SJCRH30 (cell line): ENCODE measurements at regions not wholly inside any gene's neighbourhood (a gene's known extent, or its start where the extent isn't known, plus 50 kb on each side); places are given as distances from the start of the nearest gene placed in this dataset.
"Not testable (repeated sequence)": the region's sequence is repeated elsewhere in the genome, so short reads cannot be mapped to it uniquely, and the experiment has no call there.

Experiments
- DNase-seq, 2 experiments: peaks; one replicate each; pipeline ENCODE4 v3.0.0-alpha.2; 2015 to 2020
- H3K27ac ChIP-seq: fragments of 250-450 bp; sonication (Bioruptor Pico); 2 replicates; pipeline ENCODE4 v1.5.1; 2020; ENCODE audit warnings: mild to moderate bottlenecking, moderate library complexity
- H3K27me3 ChIP-seq: fragments of 250-450 bp; sonication (Bioruptor Pico); 2 replicates; pipeline ENCODE4 v1.5.1; 2020; ENCODE audit warnings: mild to moderate bottlenecking, moderate library complexity
- H3K36me3 ChIP-seq: fragments of 250-450 bp; sonication (Bioruptor Pico); 2 replicates; pipeline ENCODE4 v1.5.1; 2020; ENCODE audit warnings: mild to moderate bottlenecking, moderate library complexity
- H3K4me1 ChIP-seq: fragments of 250-450 bp; sonication (Bioruptor Pico); 2 replicates; pipeline ENCODE4 v1.5.1; 2020; ENCODE audit warnings: mild to moderate bottlenecking, moderate library complexity
- H3K4me3 ChIP-seq: fragments of 250-450 bp; sonication (Bioruptor Pico); 2 replicates; pipeline ENCODE4 v1.5.1; 2020; ENCODE audit warnings: mild to moderate bottlenecking, moderate library complexity
- H3K9me3 ChIP-seq: fragments of 250-450 bp; sonication (Bioruptor Pico); replicated peaks from 2 replicates; pipeline ENCODE4 v1.5.1; 2020; ENCODE audit warnings: mild to moderate bottlenecking, moderate library complexity

GRCh38 chr14:22305607-22306006 is 283.4 kb downstream of the DAD1 start:
- Histone ChIP-seq H3K27me3 (peaks cover 4% of the 10 kb centered on the region), H3K4me1 (no peaks in the 10 kb centered on the region), H3K27ac (no peak overlapping the region), H3K9me3 (no peaks in the 10 kb centered on the region), H3K4me3 (no peak overlapping the region), H3K36me3 (no peaks in the 10 kb centered on the region)
- no peak for DNase-seq

- no peak for DNase-seq
- no peak overlapping the region for H3K27ac ChIP-seq
- H3K36me3 ChIP-seq: no peaks in the 10 kb centered on the region
- no peaks in the 10 kb centered on the region for H3K9me3 ChIP-seq
- no peaks in the 10 kb centered on the region for H3K4me1 ChIP-seq
- H3K4me3 ChIP-seq: no peak overlapping the region
- H3K27me3 ChIP-seq: peaks cover 4% of the 10 kb centered on the region
Measured at GRCh38 chr14:22304326-22304725, 284.7 kb downstream of the DAD1 start.

GRCh38 chr14:22303589-22304195 is 285.3 kb downstream of the DAD1 start:
- Histone ChIP-seq H3K4me1 (no peaks in the 10 kb centered on the region), H3K36me3 (no peaks in the 10 kb centered on the region), H3K27ac (no peak overlapping the region), H3K4me3 (no peak overlapping the region), H3K9me3 (no peaks in the 10 kb centered on the region), H3K27me3 (peaks cover 4% of the 10 kb centered on the region; the same call in 1 of the 2 replicates)
- peak in 1 of 2 experiments; percentile 23 for DNase-seq

- Histone ChIP-seq H3K27me3 (peaks cover 4% of the 10 kb centered on the region; the same call in 1 of the 2 replicates), H3K4me3 (no peak overlapping the region), H3K27ac (no peak overlapping the region), H3K36me3 (no peaks in the 10 kb centered on the region), H3K4me1 (peaks cover 17% of the 10 kb centered on the region), H3K9me3 (no peaks in the 10 kb centered on the region)
- DNase-seq: no peak
Measured at GRCh38 chr14:22300646-22301045, 288.4 kb downstream of the DAD1 start.

GRCh38 chr14:22297376-22297775 is 291.6 kb downstream of the DAD1 start:
- H3K4me3 ChIP-seq: no peak overlapping the region
- peaks cover 17% of the 10 kb centered on the region for H3K4me1 ChIP-seq
- no peaks in the 10 kb centered on the region for H3K27me3 ChIP-seq
- no peaks in the 10 kb centered on the region for H3K9me3 ChIP-seq
- H3K27ac ChIP-seq: no peak overlapping the region
- no peak for DNase-seq
- H3K36me3 ChIP-seq: no peaks in the 10 kb centered on the region

- DNase-seq: peak in 1 of 2 experiments; percentile 36
- peaks cover 17% of the 10 kb centered on the region for H3K4me1 ChIP-seq
- no peaks in the 10 kb centered on the region for H3K9me3 ChIP-seq
- no peak overlapping the region for H3K4me3 ChIP-seq
- no peaks in the 10 kb centered on the region for H3K36me3 ChIP-seq
- H3K27ac ChIP-seq: no peak overlapping the region
- H3K27me3 ChIP-seq: no peaks in the 10 kb centered on the region
Measured at GRCh38 chr14:22296722-22297121, 292.3 kb downstream of the DAD1 start.

GRCh38 chr14:22296088-22296487 is 292.9 kb downstream of the DAD1 start:
- Histone ChIP-seq H3K27me3 (no peaks in the 10 kb centered on the region), H3K27ac (no peak overlapping the region), H3K4me3 (no peak overlapping the region), H3K9me3 (no peaks in the 10 kb centered on the region), H3K4me1 (peaks cover 17% of the 10 kb centered on the region), H3K36me3 (no peaks in the 10 kb centered on the region)
- no peak for DNase-seq

GRCh38 chr14:22291406-22291805 is 297.6 kb downstream of the DAD1 start:
- no peaks in the 10 kb centered on the region for H3K9me3 ChIP-seq
- DNase-seq: no peak

GRCh38 chr14:22289570-22289969 is 299.5 kb downstream of the DAD1 start:
- no peak for DNase-seq
- Histone ChIP-seq H3K4me3 (no peak overlapping the region), H3K36me3 (no peaks in the 10 kb centered on the region), H3K9me3 (no peaks in the 10 kb centered on the region), H3K4me1 (no peaks in the 10 kb centered on the region), H3K27me3 (no peaks in the 10 kb centered on the region), H3K27ac (no peak overlapping the region)

More at GRCh38 chr14:22291406-22291805, 297.6 kb downstream of the DAD1 start:
- Histone ChIP-seq H3K4me3 (no peak overlapping the region), H3K4me1 (peaks cover 4% of the 10 kb centered on the region), H3K36me3 (no peaks in the 10 kb centered on the region), H3K27ac (no peak overlapping the region), H3K27me3 (no peaks in the 10 kb centered on the region)

- H3K9me3 ChIP-seq: no peaks in the 10 kb centered on the region
- H3K4me3 ChIP-seq: no peak overlapping the region
- DNase-seq: no peak
- 0 out of 2 replicates have a peak, but pooled peaks cover 3% of the 10 kb centered on the region for H3K27me3 ChIP-seq
- no peaks in the 10 kb centered on the region for H3K36me3 ChIP-seq
- H3K4me1 ChIP-seq: no peaks in the 10 kb centered on the region
- no peak overlapping the region for H3K27ac ChIP-seq
Measured at GRCh38 chr14:22285991-22286390, 303.0 kb downstream of the DAD1 start.

- no peak overlapping the region for H3K27ac ChIP-seq
Measured at GRCh38 chr14:22282949-22283348, 306.1 kb downstream of the DAD1 start.

GRCh38 chr14:22282417-22282816 is 306.6 kb downstream of the DAD1 start:
- H3K36me3 ChIP-seq: no peaks in the 10 kb centered on the region
- no peak for DNase-seq
- H3K27ac ChIP-seq: no peak overlapping the region
- no peaks in the 10 kb centered on the region for H3K4me1 ChIP-seq
- 0 out of 2 replicates have a peak, but pooled peaks cover 7% of the 10 kb centered on the region for H3K27me3 ChIP-seq
- no peaks in the 10 kb centered on the region for H3K9me3 ChIP-seq
- no peak overlapping the region for H3K4me3 ChIP-seq

More at GRCh38 chr14:22282949-22283348, 306.1 kb downstream of the DAD1 start:
- H3K36me3 ChIP-seq: no peaks in the 10 kb centered on the region
- no peaks in the 10 kb centered on the region for H3K4me1 ChIP-seq
- H3K9me3 ChIP-seq: no peaks in the 10 kb centered on the region
- DNase-seq: no peak
- H3K27me3 ChIP-seq: 0 out of 2 replicates have a peak, but pooled peaks cover 7% of the 10 kb centered on the region
- H3K4me3 ChIP-seq: no peak overlapping the region

- not testable (repeated sequence) for DNase-seq, H3K36me3 ChIP-seq, H3K27me3 ChIP-seq, H3K27ac ChIP-seq, H3K9me3 ChIP-seq, H3K4me3 ChIP-seq, H3K4me1 ChIP-seq
Measured at GRCh38 chr14:22281447-22281874, 307.6 kb downstream of the DAD1 start.

GRCh38 chr14:22280497-22281316 is 308.3 kb downstream of the DAD1 start:
- DNase-seq: no peak
- no peak overlapping the region for H3K4me3 ChIP-seq

More at GRCh38 chr14:22280497-22281316, 308.3 kb downstream of the DAD1 start:
- H3K36me3 ChIP-seq: no peaks in the 10 kb centered on the region
- no peak overlapping the region for H3K27ac ChIP-seq
- H3K27me3 ChIP-seq: 0 out of 2 replicates have a peak, but pooled peaks cover 7% of the 10 kb centered on the region
- no peaks in the 10 kb centered on the region for H3K4me1 ChIP-seq
- no peaks in the 10 kb centered on the region for H3K9me3 ChIP-seq
